Mononuclear cell (primary cell): ENCODE measurements at regions not wholly inside any gene's neighbourhood (a gene's known extent, or its start where the extent isn't known, plus 50 kb on each side); places are given as distances from the start of the nearest gene placed in this dataset.
"Not testable (repeated sequence)": the region's sequence is repeated elsewhere in the genome, so short reads cannot be mapped to it uniquely, and the experiment has no call there.

Experiments used
- H3K27me3 ChIP-seq: 2 replicates; pipeline ENCODE4 v1.6.0; 2011; ENCODE audit warnings: low read length, control low read depth; ENCODE audit not compliant: insufficient read depth
- H3K4me1 ChIP-seq: 2 replicates; pipeline ENCODE4 v1.5.1; 2011; ENCODE audit warnings: mild to moderate bottlenecking, low read length, control low read depth; ENCODE audit not compliant: insufficient read depth
- H3K4me3 ChIP-seq: 2 replicates; pipeline ENCODE4 v1.5.1; 2011; ENCODE audit warnings: mild to moderate bottlenecking, low read length, moderate library complexity
- H3K9me3 ChIP-seq: 2 replicates; pipeline ENCODE4 v1.5.1; 2011; ENCODE audit warnings: low read depth, mild to moderate bottlenecking, control low read depth, low read length

DNA sequence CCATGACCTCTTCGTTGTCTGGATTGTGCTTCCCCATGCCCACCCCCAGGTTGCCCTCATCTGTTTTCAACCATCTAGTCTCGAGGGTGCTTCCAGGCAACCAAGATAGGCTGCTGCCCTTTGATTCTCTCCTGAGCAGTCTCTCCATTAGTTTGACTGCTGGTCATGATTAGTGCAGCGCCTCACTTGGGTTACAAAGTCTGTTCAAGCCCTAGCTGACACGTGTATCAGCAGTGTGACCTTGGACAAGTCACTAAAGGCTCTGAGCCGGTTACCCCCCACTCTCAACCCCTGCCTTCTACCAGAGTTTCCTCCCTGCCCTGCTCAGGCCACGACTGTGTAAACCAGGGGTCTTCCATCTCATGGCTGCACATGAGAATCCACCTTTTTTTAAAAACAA, 185.3 kb upstream of the PWP1 start:
- Histone ChIP-seq H3K9me3 (no peaks in the 10 kb centered on the region), H3K27me3 (no peaks in the 10 kb centered on the region), H3K4me1 (no peaks in the 10 kb centered on the region), H3K4me3 (no peak overlapping the region)

DNA sequence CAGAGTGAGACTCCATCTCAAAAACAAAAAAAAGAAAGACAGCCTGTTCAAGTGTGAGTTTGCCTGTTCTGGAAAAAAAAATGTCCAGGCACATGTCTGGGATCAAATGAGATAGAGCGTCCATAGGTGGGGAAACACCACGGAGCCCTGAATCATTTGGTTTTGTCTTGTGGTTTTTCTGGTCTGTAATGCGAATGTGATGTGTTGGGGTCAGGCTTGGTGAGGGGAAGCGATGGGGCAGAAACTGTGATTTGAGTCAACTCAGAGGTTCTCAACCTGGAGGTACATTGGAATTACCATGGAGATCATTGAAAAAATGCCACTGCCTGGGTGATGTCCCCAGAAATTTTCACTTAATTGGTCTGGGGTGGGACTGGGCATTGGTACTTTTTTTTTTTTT, 183.9 kb upstream of the PWP1 start:
- Histone ChIP-seq H3K4me1 (no peaks in the 10 kb centered on the region), H3K4me3 (no peak overlapping the region), H3K27me3 (no peaks in the 10 kb centered on the region), H3K9me3 (no peaks in the 10 kb centered on the region)

DNA sequence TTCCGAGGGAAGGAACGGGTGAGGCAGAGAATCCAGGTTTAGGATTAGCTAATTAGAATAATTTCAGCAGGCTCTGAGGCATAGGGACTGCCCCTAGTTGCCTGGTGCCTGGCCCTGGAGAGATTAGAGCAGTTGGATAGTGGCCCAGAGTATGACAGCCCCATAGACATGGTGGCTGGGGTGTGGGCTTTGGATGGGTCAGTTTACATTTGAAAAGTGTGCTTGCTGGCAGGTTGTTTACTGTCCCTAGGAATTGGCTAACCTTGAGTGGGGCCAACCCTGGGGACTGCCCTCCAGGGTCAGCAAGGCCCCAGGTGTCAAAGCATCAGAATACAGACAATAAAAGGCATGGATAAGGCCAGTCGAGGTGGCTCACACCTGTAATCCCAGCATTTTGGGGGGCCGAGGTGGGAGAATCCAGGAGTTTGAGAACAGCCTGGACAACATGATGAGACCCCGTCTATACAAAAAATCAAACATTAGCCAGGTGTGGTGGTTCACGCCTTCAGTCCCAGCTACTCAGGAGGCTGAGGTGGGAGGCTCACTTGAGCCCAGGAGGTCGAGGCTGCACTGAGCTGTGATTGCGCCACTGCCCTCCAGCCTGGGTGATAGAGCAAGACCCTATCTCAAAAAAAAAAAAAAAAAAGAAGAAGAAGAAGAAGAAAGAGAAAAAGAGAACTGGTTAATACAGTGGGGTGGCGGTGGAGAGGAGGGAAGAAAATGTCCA, 182.3 kb upstream of the PWP1 start:
- Histone ChIP-seq H3K27me3 (no peaks in the 10 kb centered on the region), H3K4me3 (no peak overlapping the region), H3K4me1 (no peaks in the 10 kb centered on the region), H3K9me3 (no peaks in the 10 kb centered on the region)

DNA sequence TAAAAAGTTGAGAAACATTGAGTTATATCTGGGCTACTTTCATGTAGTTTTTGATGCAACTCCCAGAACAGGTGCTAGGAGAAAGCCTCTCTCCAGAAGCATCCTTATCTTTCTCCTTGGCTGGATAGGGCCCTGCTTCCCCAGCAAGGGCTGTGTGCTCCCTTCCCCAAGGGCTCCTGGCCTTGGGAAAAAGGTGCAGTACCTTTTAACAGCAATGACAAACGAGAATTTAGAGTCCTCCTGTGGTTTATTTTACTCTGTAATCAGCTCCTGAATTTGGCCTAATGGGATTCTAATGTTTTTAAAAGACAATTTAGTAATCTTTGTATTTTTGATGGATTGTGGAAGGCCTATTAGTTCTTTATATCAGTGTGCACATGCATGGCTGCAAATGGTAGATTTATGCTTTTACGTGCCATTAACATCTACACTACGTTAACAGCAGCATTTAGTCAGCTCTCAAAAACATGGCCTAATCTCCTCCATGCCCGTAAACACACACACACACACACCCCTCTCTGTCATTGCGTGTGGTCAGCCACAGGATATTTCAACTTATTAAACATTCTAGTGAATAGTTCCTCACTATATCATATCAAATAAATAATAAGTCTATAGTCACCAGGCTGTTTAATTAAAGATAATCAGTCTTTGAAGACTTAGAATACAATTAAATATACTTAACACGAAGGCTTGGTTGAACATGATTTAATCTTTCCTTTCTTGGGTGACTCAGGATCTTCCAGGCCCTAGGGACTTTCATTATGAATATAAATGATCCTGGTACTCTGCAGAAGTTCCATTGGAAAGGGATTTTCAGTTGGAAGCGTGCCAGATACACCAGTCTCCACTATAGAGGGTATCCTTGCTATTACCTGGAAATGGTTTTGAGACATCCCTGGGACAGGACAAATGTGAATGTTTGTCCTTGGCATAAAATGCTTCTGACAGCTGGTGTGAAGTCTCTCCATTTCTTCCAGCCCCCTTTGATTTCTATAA, 181.4 kb upstream of the PWP1 start:
- Histone ChIP-seq H3K9me3 (no peaks in the 10 kb centered on the region), H3K27me3 (no peaks in the 10 kb centered on the region), H3K4me1 (no peaks in the 10 kb centered on the region), H3K4me3 (no peak overlapping the region)

DNA sequence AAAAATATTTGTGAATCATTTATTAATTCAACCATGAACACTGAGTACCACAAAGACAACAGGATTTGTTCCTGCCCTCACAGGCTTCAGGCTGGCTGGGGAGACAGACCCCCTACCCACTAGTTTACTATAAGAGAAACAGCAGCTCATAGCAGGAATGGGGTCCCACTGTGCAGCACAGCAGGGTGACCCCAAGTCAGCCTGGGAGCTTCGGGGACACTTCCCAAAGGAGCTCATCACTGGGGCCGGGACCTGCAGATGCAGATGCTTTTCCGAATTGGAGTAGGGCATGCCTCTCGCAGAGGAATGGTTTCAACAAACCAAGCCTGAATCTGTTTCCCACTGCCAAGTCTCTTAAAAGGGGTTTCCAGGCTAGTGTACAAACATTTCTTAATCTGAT, 176.2 kb upstream of the PWP1 start:
- no peaks in the 10 kb centered on the region for H3K9me3 ChIP-seq
- H3K4me3 ChIP-seq = no peak overlapping the region
- H3K4me1 ChIP-seq = no peaks in the 10 kb centered on the region
- no peaks in the 10 kb centered on the region for H3K27me3 ChIP-seq

DNA sequence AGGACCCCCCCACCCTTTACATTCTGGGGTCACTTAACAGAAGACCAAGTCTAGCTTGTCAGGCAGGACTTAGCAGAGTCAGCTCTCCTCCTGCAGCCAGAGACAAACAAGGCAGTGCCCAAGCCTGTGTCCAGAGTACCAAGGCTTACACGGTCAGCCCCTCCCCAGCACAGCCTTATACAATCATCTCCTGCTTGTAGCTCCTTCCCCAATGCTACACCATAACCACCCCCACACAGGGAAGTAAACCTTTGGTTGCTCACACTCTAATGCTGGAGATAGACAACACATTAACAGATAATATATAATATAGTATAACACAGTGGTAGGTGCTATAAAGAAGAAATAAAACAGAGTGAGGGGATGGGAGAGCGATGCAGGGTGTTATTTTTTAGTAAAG, 175.4 kb upstream of the PWP1 start:
- Histone ChIP-seq H3K4me1 (no peaks in the 10 kb centered on the region), H3K4me3 (no peak overlapping the region), H3K9me3 (no peaks in the 10 kb centered on the region), H3K27me3 (no peaks in the 10 kb centered on the region)

DNA sequence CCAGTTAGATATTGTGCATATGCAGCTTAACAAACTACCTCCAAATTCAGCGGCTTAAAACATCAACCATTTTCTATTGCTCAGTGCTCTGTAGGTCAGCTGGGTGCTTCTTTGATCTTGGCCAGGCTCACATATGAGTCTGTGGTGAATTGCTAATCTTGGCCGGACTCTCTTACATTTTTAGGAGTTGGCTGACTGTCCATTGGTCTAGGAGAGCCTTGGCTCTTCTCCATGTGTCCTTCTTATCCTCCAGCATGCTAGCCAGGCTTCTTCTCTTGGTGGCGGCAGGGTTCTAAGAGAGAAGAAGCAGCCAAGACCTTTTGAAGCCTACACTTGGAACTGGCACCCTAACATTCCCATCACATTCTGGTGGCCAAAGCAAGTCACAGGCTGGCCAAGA, 174.3 kb upstream of the PWP1 start:
- Histone ChIP-seq H3K27me3 (no peaks in the 10 kb centered on the region), H3K4me1 (peaks cover 5% of the 10 kb centered on the region), H3K9me3 (no peaks in the 10 kb centered on the region), H3K4me3 (no peak overlapping the region)

DNA sequence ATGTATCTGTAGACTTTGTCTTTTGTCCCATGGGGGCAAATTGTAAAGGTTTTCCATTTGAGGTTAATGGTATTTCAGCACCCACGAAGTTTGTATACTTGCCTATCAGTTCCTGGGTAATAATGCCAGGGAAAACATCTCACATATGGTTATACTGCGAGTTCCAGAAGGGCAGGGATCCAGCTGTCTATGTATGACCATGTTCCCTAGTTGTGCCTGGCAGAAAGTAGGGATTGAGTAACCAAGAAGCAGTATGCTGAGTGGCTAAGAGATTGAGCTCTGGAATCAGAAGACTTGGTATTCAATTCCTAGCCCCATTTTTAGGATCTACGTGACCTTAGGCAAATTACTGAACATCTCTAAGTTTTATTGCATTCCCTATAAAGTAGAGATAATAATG, 173.2 kb upstream of the PWP1 start:
- no peaks in the 10 kb centered on the region for H3K9me3 ChIP-seq
- H3K4me1 ChIP-seq = peaks cover 5% of the 10 kb centered on the region
- H3K4me3 ChIP-seq = no peak overlapping the region
- H3K27me3 ChIP-seq = no peaks in the 10 kb centered on the region

DNA sequence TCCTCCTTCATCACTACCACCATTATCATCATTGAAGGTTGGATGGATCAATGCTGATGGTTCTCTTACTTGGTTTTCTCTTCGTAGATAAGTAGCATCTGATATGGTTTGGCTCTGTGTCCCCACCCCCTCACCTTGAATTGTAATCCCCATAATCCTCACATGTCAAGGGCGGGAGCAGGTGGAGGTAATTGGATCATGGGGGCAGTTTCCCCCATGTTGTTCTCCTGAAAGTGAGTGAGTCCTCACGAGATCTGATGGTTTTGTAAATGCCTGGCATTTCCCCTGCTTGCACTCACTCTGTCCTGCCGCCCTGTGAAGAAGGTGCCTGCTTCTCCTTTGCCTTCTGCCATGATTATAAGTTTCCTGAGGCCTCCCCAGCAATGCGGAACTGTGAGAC, 172.4 kb upstream of the PWP1 start:
- Histone ChIP-seq H3K27me3 (no peaks in the 10 kb centered on the region), H3K4me3 (no peak overlapping the region), H3K9me3 (no peaks in the 10 kb centered on the region), H3K4me1 (peaks cover 5% of the 10 kb centered on the region)

DNA sequence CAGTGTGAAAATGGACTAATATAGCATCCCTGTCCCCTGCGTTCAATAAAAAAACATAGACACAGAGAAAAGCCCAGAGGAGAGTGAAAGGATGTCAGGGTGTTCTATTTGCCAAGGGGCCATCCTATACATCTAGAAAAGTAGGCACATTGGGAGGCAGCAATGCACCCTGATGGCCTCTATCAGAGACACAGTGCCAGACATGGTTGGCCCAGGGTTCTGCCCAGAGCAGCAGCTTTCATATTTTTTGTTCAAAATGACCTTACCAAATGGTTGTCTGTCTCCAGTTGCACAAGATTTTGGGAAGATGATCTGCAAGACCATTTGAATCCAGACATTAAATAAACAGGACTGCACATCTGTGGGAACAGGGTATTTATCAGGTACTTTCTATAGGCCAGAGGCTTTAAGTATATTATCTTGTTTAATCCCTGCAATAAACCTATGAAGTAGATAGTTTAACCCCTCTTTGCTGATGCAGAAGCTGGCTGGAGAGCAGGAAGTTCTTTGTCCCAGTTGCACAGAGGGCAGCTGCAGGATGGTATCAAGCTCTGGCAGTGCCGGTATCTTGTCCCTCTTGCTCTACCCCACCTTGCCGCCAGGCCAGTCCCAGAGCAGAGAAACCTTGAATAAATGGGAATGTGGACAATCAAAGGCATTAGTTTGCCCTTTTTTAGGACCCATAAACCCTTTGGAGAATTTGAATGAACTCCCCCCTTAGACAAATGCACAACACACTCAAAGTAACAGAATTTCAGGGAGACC, 171.8 kb upstream of the PWP1 start:
- Histone ChIP-seq H3K9me3 (no peaks in the 10 kb centered on the region), H3K4me3 (no peak overlapping the region), H3K27me3 (no peaks in the 10 kb centered on the region), H3K4me1 (peaks cover 5% of the 10 kb centered on the region)

DNA sequence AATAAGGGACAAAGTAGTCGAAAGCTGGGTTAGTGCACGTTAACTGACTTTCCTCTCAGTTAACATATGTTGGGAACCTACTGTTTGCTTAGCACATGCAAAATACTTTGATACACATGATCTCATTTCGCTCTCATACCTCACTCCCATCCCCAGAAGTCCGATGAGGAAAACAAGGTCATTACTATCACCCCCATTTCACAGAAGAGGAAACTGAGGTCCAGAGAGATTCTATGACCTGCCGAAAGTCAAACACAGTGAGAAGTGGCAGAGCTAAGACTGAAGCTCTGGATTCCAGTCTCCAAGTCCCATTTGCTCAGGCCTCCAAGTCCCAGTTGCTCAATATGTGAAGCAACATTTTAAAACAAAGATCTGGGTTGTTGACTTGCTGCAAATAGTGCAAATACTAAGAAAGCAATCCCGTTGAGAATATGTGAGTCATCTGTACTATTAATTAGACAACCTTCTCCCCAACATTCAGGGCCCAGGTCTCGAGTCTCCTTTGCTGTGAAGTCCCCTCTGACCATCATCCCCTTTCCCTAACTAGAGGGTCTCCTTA, 170.6 kb upstream of the PWP1 start:
- H3K4me3 ChIP-seq = no peak overlapping the region
- no peaks in the 10 kb centered on the region for H3K9me3 ChIP-seq
- H3K4me1 ChIP-seq = peaks cover 5% of the 10 kb centered on the region
- no peaks in the 10 kb centered on the region for H3K27me3 ChIP-seq

DNA sequence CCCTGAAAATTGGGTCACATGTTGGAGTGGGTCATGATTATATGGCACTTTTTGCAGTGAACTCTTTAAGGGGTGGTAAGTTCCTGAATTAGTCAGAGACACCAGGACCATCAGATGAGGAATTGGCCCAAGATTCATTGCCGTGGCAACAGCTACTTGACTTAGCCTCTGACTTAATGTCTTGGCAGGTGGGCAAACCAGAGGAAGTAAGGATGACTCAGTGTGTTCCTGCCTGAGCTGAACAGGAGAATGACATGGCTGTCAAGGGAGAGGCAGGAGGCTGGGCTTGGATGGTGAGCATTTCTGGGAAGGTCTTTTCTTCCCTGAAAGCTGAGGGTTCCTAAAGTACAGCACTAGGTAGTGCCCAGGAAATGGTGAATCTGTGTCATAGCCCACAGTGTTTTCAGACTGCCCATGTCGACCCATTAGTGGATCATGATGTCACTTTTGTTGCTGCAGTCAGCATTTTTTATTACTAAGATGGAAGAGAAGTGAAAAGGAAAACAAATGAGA, 170.1 kb upstream of the PWP1 start:
- Histone ChIP-seq H3K27me3 (no peaks in the 10 kb centered on the region), H3K4me1 (peaks cover 5% of the 10 kb centered on the region), H3K9me3 (no peaks in the 10 kb centered on the region), H3K4me3 (no peak overlapping the region)

DNA sequence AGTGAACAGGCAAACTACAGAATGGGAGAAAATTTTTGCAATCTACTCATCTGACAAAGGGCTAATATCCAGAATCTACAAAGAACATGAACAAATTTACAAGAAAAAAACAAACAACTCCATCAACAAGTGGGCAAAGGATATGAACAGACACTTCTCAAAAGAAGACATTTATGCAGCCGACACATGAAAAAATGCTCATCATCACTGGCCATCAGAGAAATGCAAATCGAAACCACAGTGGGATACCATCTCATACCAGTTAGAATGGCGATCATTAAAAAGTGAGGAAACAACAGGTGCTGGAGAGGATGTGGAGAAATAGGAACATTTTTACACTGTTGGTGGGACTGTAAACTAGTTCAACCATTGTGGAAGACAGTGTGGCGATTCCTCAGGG, 167.8 kb upstream of the PWP1 start:
- H3K4me1 ChIP-seq, H3K27me3 ChIP-seq, H3K9me3 ChIP-seq, H3K4me3 ChIP-seq: not testable (repeated sequence)

DNA sequence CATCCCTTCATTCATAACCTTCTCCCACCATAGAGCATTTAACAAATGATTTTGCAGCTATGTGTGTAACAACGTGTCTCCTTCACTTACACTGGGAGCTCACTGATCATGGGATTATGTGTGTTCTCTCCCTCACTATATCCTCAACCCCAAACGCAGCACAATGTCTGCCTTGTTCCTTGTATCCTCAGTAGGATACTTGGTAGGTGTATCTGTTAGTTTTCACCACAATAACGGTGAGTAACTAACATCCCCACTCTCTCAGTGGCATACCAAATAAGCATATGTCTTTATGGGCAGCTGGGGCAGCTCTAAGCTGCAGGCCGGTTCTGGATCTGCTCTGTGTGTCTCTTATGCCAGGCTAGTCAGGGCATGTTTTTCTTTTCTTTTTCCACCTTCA, 166.7 kb upstream of the PWP1 start:
- Histone ChIP-seq H3K4me1 (peaks cover 5% of the 10 kb centered on the region), H3K9me3 (no peaks in the 10 kb centered on the region), H3K27me3 (no peaks in the 10 kb centered on the region), H3K4me3 (no peak overlapping the region)
